Transverse colon (tissue), 4 donors: ENCODE measurements at regions not wholly inside any gene's neighbourhood (a gene's known extent, or its start where the extent isn't known, plus 50 kb on each side); places are given as distances from the start of the nearest gene placed in this dataset.

ENCODE experiments used
- DNase-seq: peaks from one replicate; pipeline ENCODE4 v3.0.0-alpha.2; 2019
- H3K27ac ChIP-seq, 4 donors: fragments of 200-600 bp; sonication (generic); 2 replicates each; pipeline ENCODE4 v1.5.1; 2016 to 2018; ENCODE audit warnings: inconsistent platforms in 4 of 4
- H3K27me3 ChIP-seq: fragments of 200-600 bp; sonication (generic); 2 replicates; pipeline ENCODE4 v1.5.1; 2017; ENCODE audit warnings: inconsistent platforms
- H3K36me3 ChIP-seq, 4 donors: fragments of 200-600 bp; sonication (generic); 2 replicates each; pipeline ENCODE4 v1.5.1; 2017 to 2019; ENCODE audit warnings: inconsistent platforms in 4 of 4
- H3K4me1 ChIP-seq, 4 donors: fragments of 200-600 bp; sonication (generic); 2 replicates each; pipeline ENCODE4 v1.5.1; 2017 to 2020; ENCODE audit warnings: inconsistent platforms in 4 of 4
- H3K4me3 ChIP-seq, 4 donors: fragments of 200-600 bp; sonication (generic); 1 replicate in 1 of 4; 2 replicates in 3 of 4; pipeline versions ENCODE4 v1.5.1 to v1.6.1; 2017 to 2019; ENCODE audit warnings: inconsistent platforms in 4 of 4
- H3K9me3 ChIP-seq, 2 donors: fragments of 200-600 bp; sonication (generic); 2 replicates each; pipeline ENCODE4 v1.5.1; 2017 to 2019; ENCODE audit warnings: inconsistent platforms in 2 of 2
- CTCF ChIP-seq, 5 experiments: fragments of 200-600 bp in 3 of 5; fragments of 450-650 bp in 2 of 5; sonication (generic) in 3 of 5; IDR thresholded peaks; 1 replicate in 2 of 5; 2 replicates in 3 of 5; pipeline ENCODE4 v1.5.1; 2016 to 2017; ENCODE audit warnings: antibody characterized with exemption in 5 of 5, inconsistent platforms in 3 of 5, mild to moderate bottlenecking in 2 of 5, moderate library complexity in 1 of 5
- EP300 ChIP-seq: sonication (generic); formaldehyde crosslinking; IDR thresholded peaks from one replicate; pipeline ENCODE4 v1.6.1; 2017; ENCODE audit warnings: antibody characterized with exemption, low read depth
- POLR2A ChIP-seq: fragments of 450-650 bp; IDR thresholded peaks from one replicate; pipeline ENCODE4 v1.6.1; 2016; ENCODE audit warnings: antibody characterized with exemption, mild to moderate bottlenecking, moderate library complexity
- POLR2AphosphoS5 ChIP-seq, 3 donors: sonication (generic); formaldehyde crosslinking; IDR thresholded peaks; one replicate each; pipeline ENCODE4 v1.6.1; 2016; ENCODE audit warnings: antibody characterized with exemption in 3 of 3
- WGBS, 2 donors: methylation state at CpG; one replicate each; pipeline ENCODE4 v1.1.5; 2018; ENCODE audit warnings: low coverage in 1 of 2; 5-methylcytosine and 5-hydroxymethylcytosine counted together
- in situ Hi-C, 4 donors: fragments of 200-750 bp; cut with MboI; loops; one replicate each; pipeline versions ENCODE4 v1.15.0 to v1.15.1; 2017; ENCODE audit warnings: low sequenced_read_pairs in 3 of 4, low pct_ligation_motif_present in 1 of 4, low pct_unique_long_range_greater_than_20kb in 1 of 4
- intact Hi-C: fragments of 100-400 bp; cut with DNase I; formaldehyde crosslinking; loops from one replicate; pipeline ENCODE4 v1.15.1; 2023; ENCODE audit warnings: low total_unique reads

GRCh38 chr2:104043864-104044263, 810.1 kb upstream of the POU3F3 start:
- intact Hi-C loops (no loop called here), in situ Hi-C loops (no loop called here)
- WGBS, 2 donors: 40 to 62% methylated on average over 7 to 8 of the region's 8 CpGs
- no peak for DNase-seq
- H3K27ac ChIP-seq: no peak overlapping the region
- no peaks in the 10 kb centered on the region for H3K9me3 ChIP-seq
- H3K36me3 ChIP-seq: no peaks in the 10 kb centered on the region
- no peaks in the 10 kb centered on the region for H3K27me3 ChIP-seq
- TF ChIP-seq EP300 (no peak), POLR2AphosphoS5 (IDR thresholded peaks at IDR 0.05) (no peak), POLR2A (no peak), CTCF (IDR thresholded peaks at IDR 0.05) (no peak)
- no peaks in the 10 kb centered on the region for H3K4me1 ChIP-seq
- no peak overlapping the region for H3K4me3 ChIP-seq

GRCh38 chr2:104045071-104045470, 808.8 kb upstream of the POU3F3 start:
- in situ Hi-C loops (no loop called here), intact Hi-C loops (no loop called here)
- Histone ChIP-seq H3K9me3 (no peaks in the 10 kb centered on the region), H3K4me1 (no peaks in the 10 kb centered on the region), H3K4me3 (no peak overlapping the region), H3K27ac (no peak overlapping the region), H3K36me3 (no peaks in the 10 kb centered on the region), H3K27me3 (no peaks in the 10 kb centered on the region)
- TF ChIP-seq CTCF (IDR thresholded peaks at IDR 0.05) (no peak), POLR2AphosphoS5 (IDR thresholded peaks at IDR 0.05) (no peak), EP300 (no peak), POLR2A (no peak)
- 88 to 96% methylated on average over 5 of the region's 5 CpGs for WGBS, 2 donors
- DNase-seq: no peak

GRCh38 chr2:104046466-104046865, 807.4 kb upstream of the POU3F3 start:
- Histone ChIP-seq H3K27ac (no peak overlapping the region), H3K4me1 (no peaks in the 10 kb centered on the region), H3K9me3 (no peaks in the 10 kb centered on the region), H3K27me3 (no peaks in the 10 kb centered on the region), H3K4me3 (no peak overlapping the region), H3K36me3 (no peaks in the 10 kb centered on the region)
- no peak for TF ChIP-seq EP300
- no peak for TF ChIP-seq CTCF (IDR thresholded peaks at IDR 0.05)
- no peak for TF ChIP-seq POLR2AphosphoS5 (IDR thresholded peaks at IDR 0.05)
- no peak for TF ChIP-seq POLR2A
- no peak for DNase-seq
- intact Hi-C loops (no loop called here), in situ Hi-C loops (no loop called here)
- 71 to 73% methylated on average over 2 of the region's 2 CpGs for WGBS, 2 donors

- 84 to 88% methylated on average over 10 of the region's 10 CpGs for WGBS, 2 donors
- Histone ChIP-seq H3K36me3 (no peaks in the 10 kb centered on the region), H3K4me3 (no peak overlapping the region), H3K27me3 (no peaks in the 10 kb centered on the region), H3K9me3 (no peaks in the 10 kb centered on the region), H3K27ac (no peak overlapping the region), H3K4me1 (no peaks in the 10 kb centered on the region)
- TF ChIP-seq POLR2A (no peak), POLR2AphosphoS5 (IDR thresholded peaks at IDR 0.05) (no peak), EP300 (no peak), CTCF (IDR thresholded peaks at IDR 0.05) (no peak)
- DNase-seq: no peak
- in situ Hi-C loops: no loop called here
- intact Hi-C loops: no loop called here
Observed at GRCh38 chr2:104047516-104047915, 806.4 kb upstream of the POU3F3 start.
